ENCODE measurements at regions not wholly inside any gene's neighbourhood (a gene's known extent, or its start where the extent isn't known, plus 50 kb on each side); places are given as distances from the start of the nearest gene placed in this dataset.

DNA sequence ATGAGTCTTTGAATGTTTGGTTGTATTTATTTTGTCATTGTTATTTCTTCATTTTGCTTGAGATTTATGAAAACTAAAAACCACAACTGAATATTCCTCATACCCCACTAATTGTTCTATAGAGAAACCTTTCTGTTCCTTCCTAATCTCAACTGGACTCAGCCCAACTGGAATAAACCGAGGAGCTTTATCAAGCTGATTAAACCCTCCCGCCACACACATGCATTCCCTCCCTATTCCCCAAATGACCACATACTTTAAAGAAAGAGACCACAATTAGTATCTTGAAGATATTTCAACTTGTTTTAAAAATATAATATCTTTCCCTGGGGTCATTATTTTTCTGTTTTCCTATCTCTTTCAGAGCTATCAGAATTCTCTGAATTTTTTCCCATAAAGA is 107.5 kb downstream of the OSR1 start:
- DNase-seq (ENCODE audit: low read depth, low spot score), result no peak
- TF ChIP-seq, protein P1, sequence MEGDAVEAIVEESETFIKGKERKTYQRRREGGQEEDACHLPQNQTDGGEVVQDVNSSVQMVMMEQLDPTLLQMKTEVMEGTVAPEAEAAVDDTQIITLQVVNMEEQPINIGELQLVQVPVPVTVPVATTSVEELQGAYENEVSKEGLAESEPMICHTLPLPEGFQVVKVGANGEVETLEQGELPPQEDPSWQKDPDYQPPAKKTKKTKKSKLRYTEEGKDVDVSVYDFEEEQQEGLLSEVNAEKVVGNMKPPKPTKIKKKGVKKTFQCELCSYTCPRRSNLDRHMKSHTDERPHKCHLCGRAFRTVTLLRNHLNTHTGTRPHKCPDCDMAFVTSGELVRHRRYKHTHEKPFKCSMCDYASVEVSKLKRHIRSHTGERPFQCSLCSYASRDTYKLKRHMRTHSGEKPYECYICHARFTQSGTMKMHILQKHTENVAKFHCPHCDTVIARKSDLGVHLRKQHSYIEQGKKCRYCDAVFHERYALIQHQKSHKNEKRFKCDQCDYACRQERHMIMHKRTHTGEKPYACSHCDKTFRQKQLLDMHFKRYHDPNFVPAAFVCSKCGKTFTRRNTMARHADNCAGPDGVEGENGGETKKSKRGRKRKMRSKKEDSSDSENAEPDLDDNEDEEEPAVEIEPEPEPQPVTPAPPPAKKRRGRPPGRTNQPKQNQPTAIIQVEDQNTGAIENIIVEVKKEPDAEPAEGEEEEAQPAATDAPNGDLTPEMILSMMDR (conservative IDR thresholded peaks at IDR 0.05), result no peak
- Mint-ChIP-seq H3K27ac (ENCODE audit: unreplicated experiment) (no peak overlapping the region), H3K27me3 (ENCODE audit: low read depth) (no peaks in the 10 kb centered on the region), H3K4me1 (peaks cover 8% of the 10 kb centered on the region), H3K4me3 (no peak overlapping the region), H3K9me3 (no peaks in the 10 kb centered on the region), H3K36me3 (ENCODE audit: low read depth) (no peaks in the 10 kb centered on the region)

DNA sequence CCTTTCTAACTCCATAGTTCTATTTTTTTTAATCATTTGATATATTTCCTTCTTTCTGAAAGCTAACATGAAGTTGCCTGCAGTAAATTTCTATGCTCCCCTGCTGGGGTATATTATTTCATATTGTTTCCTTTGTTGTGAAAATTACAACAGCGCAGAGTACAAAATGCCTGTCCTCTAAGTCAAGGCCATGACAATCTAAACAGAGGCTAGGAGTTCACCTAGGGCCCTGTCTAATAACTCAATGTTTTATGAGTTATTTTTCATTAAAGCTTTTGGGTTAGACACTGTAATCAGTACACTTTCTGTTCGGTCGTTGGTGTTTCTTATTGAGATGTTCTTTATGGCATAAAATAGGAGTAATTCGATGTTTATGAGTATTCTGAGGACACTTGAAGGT is 111.2 kb downstream of the OSR1 start:
- no peaks in the 10 kb centered on the region for H3K9me3 Mint-ChIP-seq
- no peak overlapping the region for H3K27ac Mint-ChIP-seq (ENCODE audit: unreplicated experiment)
- no peak for DNase-seq (ENCODE audit: low read depth, low spot score)
- no peaks in the 10 kb centered on the region for H3K27me3 Mint-ChIP-seq (ENCODE audit: low read depth)
- peaks cover 8% of the 10 kb centered on the region for H3K4me1 Mint-ChIP-seq
- H3K36me3 Mint-ChIP-seq (ENCODE audit: low read depth), result no peaks in the 10 kb centered on the region
- TF ChIP-seq, protein P1 (conservative IDR thresholded peaks at IDR 0.05), result no peak
- no peak overlapping the region for H3K4me3 Mint-ChIP-seq

DNA sequence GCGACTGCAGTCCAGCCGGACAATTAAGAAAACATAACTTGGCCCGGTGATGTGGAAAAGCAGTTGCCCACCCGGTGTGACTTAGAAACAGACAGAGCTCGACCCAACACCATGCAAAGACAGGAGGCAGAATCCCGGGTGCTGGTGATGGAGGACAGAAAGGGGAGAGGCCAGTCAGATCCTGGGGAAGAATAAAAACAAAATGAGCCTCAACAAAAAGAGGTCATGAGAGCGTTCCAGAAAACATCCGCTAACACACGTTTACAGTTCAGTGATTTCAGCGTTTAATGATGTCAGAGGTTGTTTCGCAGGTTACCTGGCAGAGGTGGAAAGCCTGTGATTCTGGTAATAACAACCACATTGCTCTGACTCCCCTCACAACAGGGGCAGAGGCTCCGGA is 111.9 kb downstream of the OSR1 start:
- Mint-ChIP-seq H3K9me3 (no peaks in the 10 kb centered on the region), H3K27ac (ENCODE audit: unreplicated experiment) (no peak overlapping the region), H3K27me3 (ENCODE audit: low read depth) (no peaks in the 10 kb centered on the region), H3K4me3 (no peak overlapping the region), H3K36me3 (ENCODE audit: low read depth) (no peaks in the 10 kb centered on the region), H3K4me1 (peaks cover 8% of the 10 kb centered on the region)
- DNase-seq (ENCODE audit: low read depth, low spot score), result no peak
- TF ChIP-seq, protein P1 (conservative IDR thresholded peaks at IDR 0.05), result no peak

DNA sequence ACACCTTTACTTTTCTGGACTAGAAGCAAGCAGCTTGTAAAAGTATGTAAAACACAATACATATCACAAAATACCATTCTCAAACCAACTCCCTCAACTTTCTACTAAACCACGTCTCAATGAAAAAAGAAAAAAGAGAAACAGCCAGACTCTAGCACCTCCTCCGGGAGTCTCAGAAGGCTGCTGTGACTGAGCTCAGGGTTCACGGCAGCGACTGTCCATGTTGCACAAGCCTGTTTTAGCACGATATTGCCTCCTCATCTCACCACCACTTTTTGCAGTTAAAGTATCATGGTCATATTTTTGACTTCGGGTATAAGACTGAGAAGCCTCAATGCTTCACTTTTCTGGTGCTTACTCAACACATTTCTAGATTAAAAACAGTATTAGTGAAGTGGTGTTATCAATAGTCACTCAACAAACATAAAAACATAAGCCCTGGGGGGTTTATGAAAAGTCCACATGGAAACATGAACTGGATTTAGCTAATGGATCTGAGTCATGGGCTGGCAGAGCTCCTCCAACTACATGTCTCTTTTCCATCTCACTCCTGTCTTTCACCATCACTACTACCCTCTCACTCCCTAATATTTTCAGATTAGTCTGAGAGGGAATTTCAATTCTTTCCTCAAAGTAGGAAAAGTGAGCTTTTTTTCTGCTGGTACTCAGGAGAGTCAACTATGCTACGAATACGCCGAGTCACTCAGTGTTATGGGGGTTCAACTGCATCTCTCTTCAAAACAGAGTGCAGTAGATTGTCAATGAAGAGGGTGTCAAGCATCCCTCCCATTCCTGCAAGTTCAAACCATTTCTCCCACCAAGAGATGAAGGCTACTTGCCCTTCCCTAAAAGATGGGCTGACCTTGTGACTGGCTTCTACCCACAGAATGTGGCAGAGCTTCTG is 113.7 kb downstream of the OSR1 start:
- Mint-ChIP-seq H3K27me3 (ENCODE audit: low read depth) (no peaks in the 10 kb centered on the region), H3K9me3 (no peaks in the 10 kb centered on the region), H3K4me3 (no peak overlapping the region), H3K36me3 (ENCODE audit: low read depth) (no peaks in the 10 kb centered on the region), H3K4me1 (peaks cover 8% of the 10 kb centered on the region), H3K27ac (ENCODE audit: unreplicated experiment) (no peak overlapping the region)
- TF ChIP-seq, protein P1 (conservative IDR thresholded peaks at IDR 0.05), result no peak
- no peak for DNase-seq (ENCODE audit: low read depth, low spot score)

DNA sequence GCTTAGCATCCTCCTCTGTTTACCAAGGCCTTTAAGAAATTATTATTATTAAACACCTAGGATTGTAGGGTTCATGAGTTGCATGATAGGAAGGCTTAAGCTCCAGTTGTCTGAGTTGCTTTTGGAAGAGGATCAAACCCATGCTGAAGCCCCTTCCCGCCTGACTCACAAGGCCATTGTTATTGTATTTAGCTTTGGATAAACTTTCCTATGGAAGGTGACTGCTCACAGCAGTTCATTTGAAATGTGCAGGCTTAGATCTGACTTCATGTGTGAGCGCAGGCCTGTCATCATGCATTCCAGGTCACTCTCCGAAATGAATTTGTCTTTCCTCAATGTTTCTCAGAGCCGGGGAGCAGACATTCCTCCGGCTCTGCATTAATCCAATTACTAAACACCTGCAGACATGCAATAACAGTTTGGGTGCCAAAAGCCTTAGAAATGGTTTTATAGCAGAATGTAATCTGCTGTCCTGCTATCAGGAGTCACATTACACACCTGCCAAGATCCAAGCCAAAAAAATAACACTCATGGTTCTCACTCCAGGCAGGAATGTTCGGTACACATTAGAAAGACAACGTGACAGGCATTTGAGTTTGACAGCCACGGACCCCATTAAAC is 119.9 kb downstream of the OSR1 start:
- Mint-ChIP-seq H3K4me1 (no peaks in the 10 kb centered on the region), H3K9me3 (no peaks in the 10 kb centered on the region), H3K27me3 (ENCODE audit: low read depth) (no peaks in the 10 kb centered on the region), H3K27ac (ENCODE audit: unreplicated experiment) (no peak overlapping the region), H3K4me3 (no peak overlapping the region), H3K36me3 (ENCODE audit: low read depth) (no peaks in the 10 kb centered on the region)
- TF ChIP-seq, protein P1 (conservative IDR thresholded peaks at IDR 0.05), result no peak
- DNase-seq (ENCODE audit: low read depth, low spot score), result no peak

Measured in neural crest cell (in vitro differentiated cells).